Omental fat pad (tissue), 3 donors: ENCODE measurements at regions not wholly inside any gene's neighbourhood (a gene's known extent, or its start where the extent isn't known, plus 50 kb on each side); places are given as distances from the start of the nearest gene placed in this dataset.
"Not testable (repeated sequence)": the region's sequence is repeated elsewhere in the genome, so short reads cannot be mapped to it uniquely, and the experiment has no call there.

Experiments used
- ATAC-seq: fragments of 150-250 bp; one replicate; pipeline ENCODE4 v1.9.1; 2016; ENCODE audit warnings: mild to moderate bottlenecking, moderate library complexity; ENCODE audit not compliant: low FRiP score
- DNase-seq: peaks from one replicate; pipeline ENCODE4 v3.0.0-alpha.2; 2019; ENCODE audit warnings: low spot score
- CTCF ChIP-seq, 3 donors: fragments of 450-650 bp; IDR thresholded peaks; one replicate each; pipeline ENCODE4 v1.5.1; 2016 to 2017; ENCODE audit warnings: antibody characterized with exemption in 3 of 3, mild to moderate bottlenecking in 3 of 3, moderate library complexity in 2 of 3

GRCh38 chr3:189419038-189419437 lies 212.2 kb upstream of the TP63 start:
- ATAC-seq (no peak), DNase-seq (no peak)
- TF ChIP-seq CTCF (IDR thresholded peaks at IDR 0.05): no peak

- no peak for ATAC-seq
- DNase-seq: no peak
- no peak for TF ChIP-seq CTCF (IDR thresholded peaks at IDR 0.05)
Measured at GRCh38 chr3:189419683-189420082, 211.5 kb upstream of the TP63 start.

GRCh38 chr3:189424922-189425321 lies 206.3 kb upstream of the TP63 start:
- ATAC-seq (no peak), DNase-seq (no peak)
- no peak for TF ChIP-seq CTCF (IDR thresholded peaks at IDR 0.05)

- ATAC-seq (no peak), DNase-seq (no peak)
- no peak for TF ChIP-seq CTCF (IDR thresholded peaks at IDR 0.05)
Measured at GRCh38 chr3:189429019-189429418, 202.2 kb upstream of the TP63 start.

- TF ChIP-seq CTCF (IDR thresholded peaks at IDR 0.05): no peak
- DNase-seq (no peak), ATAC-seq (no peak)
Measured at GRCh38 chr3:189430166-189430565, 201.0 kb upstream of the TP63 start.

GRCh38 chr3:189442257-189442656 lies 188.9 kb upstream of the TP63 start:
- DNase-seq, ATAC-seq: not testable (repeated sequence)

- ATAC-seq: no peak
- no peak for TF ChIP-seq CTCF (IDR thresholded peaks at IDR 0.05)
- no peak for DNase-seq
Measured at GRCh38 chr3:189446959-189447560, 184.1 kb upstream of the TP63 start.

GRCh38 chr3:189449084-189449483 lies 182.1 kb upstream of the TP63 start:
- DNase-seq: no peak
- ATAC-seq: no peak
- TF ChIP-seq CTCF (IDR thresholded peaks at IDR 0.05): no peak
